Loucy (cell line): ENCODE measurements at regions not wholly inside any gene's neighbourhood (a gene's known extent, or its start where the extent isn't known, plus 50 kb on each side); places are given as distances from the start of the nearest gene placed in this dataset.
A peak's percentile ranks its signal among the peaks of the same experiment; 100 is the strongest.

ENCODE experiments used
- H2AFZ ChIP-seq: fragments of 200-600 bp; sonication (generic); 2 replicates; pipeline ENCODE4 v1.6.0; 2016; ENCODE audit warnings: antibody characterized with exemption, mild to moderate bottlenecking, low read length, moderate library complexity
- H3F3A ChIP-seq: fragments of 200-600 bp; 2 replicates; pipeline ENCODE4 v1.6.0; 2016; ENCODE audit warnings: antibody characterized with exemption, low read depth, mild to moderate bottlenecking
- H3K27me3 ChIP-seq: fragments of 200-600 bp; sonication (generic); 2 replicates; pipeline ENCODE4 v1.6.1; 2014; ENCODE audit warnings: low read length, mild to moderate bottlenecking; ENCODE audit not compliant: insufficient read depth, poor library complexity, severe bottlenecking
- H3K36me3 ChIP-seq: fragments of 200-600 bp; sonication (generic); 2 replicates; pipeline ENCODE4 v1.6.1; 2016; ENCODE audit warnings: low read length; ENCODE audit not compliant: insufficient read depth
- H3K4me1 ChIP-seq: fragments of 200-600 bp; sonication (generic); 2 replicates; pipeline ENCODE4 v1.5.1; 2014; ENCODE audit warnings: low read length, mild to moderate bottlenecking; ENCODE audit not compliant: insufficient read depth, poor library complexity, severe bottlenecking
- H3K4me2 ChIP-seq: fragments of 200-600 bp; sonication (generic); 2 replicates; pipeline ENCODE4 v1.6.0; 2014; ENCODE audit warnings: antibody characterized with exemption, low read length, low read depth, mild to moderate bottlenecking; ENCODE audit not compliant: poor library complexity, severe bottlenecking
- H3K4me3 ChIP-seq: fragments of 200-600 bp; sonication (generic); 2 replicates; pipeline ENCODE4 v1.5.1; 2014; ENCODE audit warnings: low read length, mild to moderate bottlenecking, mixed read lengths; ENCODE audit not compliant: poor library complexity, severe bottlenecking
- H3K79me2 ChIP-seq: fragments of 200-600 bp; sonication (generic); 2 replicates; pipeline ENCODE4 v1.6.1; 2014; ENCODE audit warnings: low read length; ENCODE audit not compliant: insufficient read depth
- H3K9ac ChIP-seq: fragments of 200-600 bp; sonication (generic); 2 replicates; pipeline ENCODE4 v1.6.0; 2014; ENCODE audit warnings: mild to moderate bottlenecking, low read depth, low read length, moderate library complexity; ENCODE audit not compliant: poor library complexity, severe bottlenecking
- H3K9me2 ChIP-seq: fragments of 200-600 bp; sonication (generic); replicated peaks from 2 replicates; pipeline ENCODE4 v1.6.1; 2016; ENCODE audit warnings: low read depth, low read length, mixed read lengths
- H3K9me3 ChIP-seq: fragments of 200-600 bp; sonication (generic); 2 replicates; pipeline ENCODE4 v1.6.1; 2014; ENCODE audit warnings: mild to moderate bottlenecking, antibody characterized with exemption, low read length, low read depth; ENCODE audit not compliant: insufficient read depth
- H4K20me1 ChIP-seq: fragments of 200-600 bp; sonication (generic); 2 replicates; pipeline ENCODE4 v1.6.0; 2014; ENCODE audit warnings: antibody characterized with exemption, low read length, mild to moderate bottlenecking; ENCODE audit not compliant: insufficient read depth, poor library complexity, severe bottlenecking
- CTCF ChIP-seq: fragments of 200-600 bp; sonication (generic); conservative IDR thresholded peaks from 2 replicates; pipeline ENCODE4 v1.5.1; 2014; ENCODE audit warnings: mild to moderate bottlenecking, antibody characterized with exemption, low read length
- EZH2phosphoT487 ChIP-seq: fragments of 200-600 bp; IDR thresholded peaks from 2 replicates; pipeline ENCODE4 v1.6.1; 2018; ENCODE audit warnings: antibody characterized with exemption, mild to moderate bottlenecking, moderate library complexity, borderline replicate concordance

DNA sequence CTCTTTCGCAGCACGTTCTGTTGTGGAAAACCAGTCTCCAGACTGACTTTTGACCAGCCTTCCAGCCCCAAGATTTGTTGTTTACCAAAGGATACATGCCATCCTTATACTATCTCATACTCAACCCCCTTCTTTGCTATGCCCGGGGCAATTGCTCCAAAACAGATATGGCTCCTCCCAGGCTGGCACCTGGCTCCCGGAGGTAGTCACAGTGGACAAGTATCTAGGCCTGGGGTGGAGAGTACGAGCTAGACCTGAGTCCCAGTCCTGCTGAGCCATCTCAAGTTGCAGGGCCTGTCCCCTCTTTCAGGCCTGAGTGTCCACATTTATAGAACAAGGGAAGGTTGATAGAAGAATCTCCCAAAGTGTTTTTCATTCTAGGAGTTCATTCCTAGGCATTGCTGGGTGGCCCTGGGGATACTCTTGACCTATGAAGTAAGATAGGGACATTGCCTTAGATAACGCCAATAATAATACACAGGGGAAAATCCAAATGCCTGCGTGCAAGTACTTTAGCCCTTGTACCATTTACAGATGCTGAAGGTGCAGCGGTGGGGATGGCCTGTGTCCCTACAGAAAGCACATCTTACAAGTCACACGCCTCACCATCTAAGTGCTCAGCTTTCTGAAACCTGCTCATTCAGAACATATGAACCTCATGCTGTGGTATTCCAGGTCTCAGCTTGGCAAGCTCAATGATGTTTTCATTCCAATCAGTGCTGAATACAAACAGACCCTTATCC lies 136.7 kb upstream of the MAMLD1 start:
- Histone ChIP-seq H3K4me2 (peak overlapping the region; percentile 60), H3K9me3 (no peaks in the 10 kb centered on the region), H3K27me3 (no peaks in the 10 kb centered on the region), H3K36me3 (no peaks in the 10 kb centered on the region), H3F3A (no peaks in the 10 kb centered on the region), H3K9ac (peak overlapping the region; percentile 67), H2AFZ (no peak overlapping the region), H3K79me2 (no peaks in the 10 kb centered on the region), H3K9me2 (no peaks in the 10 kb centered on the region), H4K20me1 (no peaks in the 10 kb centered on the region), H3K4me3 (peak overlapping the region; percentile 41), H3K4me1 (peaks cover 59% of the 10 kb centered on the region)
- no peak for TF ChIP-seq EZH2phosphoT487
- no peak for TF ChIP-seq CTCF

- Histone ChIP-seq H3K4me1 (peaks cover 59% of the 10 kb centered on the region), H3K4me2 (peak overlapping the region; percentile 60), H3K9me3 (no peaks in the 10 kb centered on the region), H3F3A (no peaks in the 10 kb centered on the region), H3K36me3 (no peaks in the 10 kb centered on the region), H2AFZ (0 out of 2 replicates have a peak overlapping the region, but pooled peaks have one; percentile 7), H3K79me2 (no peaks in the 10 kb centered on the region), H3K9me2 (no peaks in the 10 kb centered on the region), H3K27me3 (no peaks in the 10 kb centered on the region), H3K4me3 (peak overlapping the region; percentile 41), H3K9ac (peak overlapping the region; percentile 67), H4K20me1 (no peaks in the 10 kb centered on the region)
- TF ChIP-seq EZH2phosphoT487: no peak
- no peak for TF ChIP-seq CTCF
Observed at GRCh38 chrX:150227321-150227860, 135.7 kb upstream of the MAMLD1 start.

DNA sequence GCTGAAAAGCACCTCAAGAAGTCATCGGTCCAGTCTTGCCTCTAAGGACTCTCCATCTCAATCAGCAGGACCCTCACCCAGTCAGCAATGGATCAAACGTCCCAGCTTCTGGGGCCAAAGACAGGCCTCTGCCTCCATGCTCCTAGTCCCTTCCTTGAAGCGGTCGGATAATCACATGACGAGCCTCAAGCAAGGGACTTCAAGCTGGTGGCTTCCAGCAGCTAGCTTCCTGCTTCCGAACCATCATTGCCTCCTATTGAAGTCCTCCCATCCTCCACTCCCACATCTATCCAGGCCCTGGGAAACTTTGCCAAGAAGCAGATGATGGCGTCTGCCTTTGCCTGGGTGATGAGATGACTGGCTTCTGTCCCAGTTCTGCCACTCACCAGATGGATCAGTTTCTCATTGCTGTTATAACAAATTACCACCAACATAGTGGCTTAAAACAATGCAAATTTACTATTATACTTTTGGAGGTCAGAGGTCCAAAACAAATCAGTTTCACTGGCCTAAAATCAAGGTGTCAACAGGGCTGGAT lies 135.2 kb upstream of the MAMLD1 start:
- no peak overlapping the region for H2AFZ ChIP-seq
- H3K9me3 ChIP-seq: no peaks in the 10 kb centered on the region
- peak overlapping the region; percentile 67 for H3K9ac ChIP-seq
- H3K27me3 ChIP-seq: no peaks in the 10 kb centered on the region
- peak overlapping the region; percentile 41 for H3K4me3 ChIP-seq
- no peaks in the 10 kb centered on the region for H3K36me3 ChIP-seq
- H4K20me1 ChIP-seq: no peaks in the 10 kb centered on the region
- TF ChIP-seq CTCF (no peak), EZH2phosphoT487 (no peak)
- no peaks in the 10 kb centered on the region for H3K9me2 ChIP-seq
- H3K79me2 ChIP-seq: no peaks in the 10 kb centered on the region
- H3F3A ChIP-seq: no peaks in the 10 kb centered on the region
- H3K4me2 ChIP-seq: peak overlapping the region; percentile 60
- peaks cover 59% of the 10 kb centered on the region for H3K4me1 ChIP-seq
